ENCODE measurements at regions not wholly inside any gene's neighbourhood (a gene's known extent, or its start where the extent isn't known, plus 50 kb on each side); places are given as distances from the start of the nearest gene placed in this dataset.

GRCh38 chr17:73953206-73954033, 250.1 kb upstream of the RPL38 start:
- Histone ChIP-seq H3K27me3 (ENCODE audit: control insufficient read depth in 2 of 2, insufficient read depth in 1 of 2, low read length in 1 of 2) (peaks cover 12 to 54% of the 10 kb centered on the region in 2 donors), H3K4me1 (ENCODE audit: control insufficient read depth in 2 of 2, insufficient read depth in 2 of 2, low read length in 2 of 2) (peaks cover 0 to 3% of the 10 kb centered on the region in 2 donors), H3K27ac (ENCODE audit: low read depth in 1 of 2, low read length in 1 of 2) (no peak overlapping the region), H3K36me3 (ENCODE audit: control insufficient read depth in 2 of 2, insufficient read depth in 2 of 2, low read length in 1 of 2) (no peaks in the 10 kb centered on the region), H3K9me3 (ENCODE audit: control insufficient read depth in 2 of 2, insufficient read depth in 1 of 2, low read length in 1 of 2) (no peaks in the 10 kb centered on the region), H3K4me3 (ENCODE audit: low read length in 2 of 2) (no peak overlapping the region)
- no peak for DNase-seq (ENCODE audit: low read depth in 6 of 9, low spot score in 9 of 9)
- WGBS = 78% methylated on average over 12 of the region's 12 CpGs

GRCh38 chr17:73954951-73955350, 248.5 kb upstream of the RPL38 start:
- no peak overlapping the region for H3K27ac ChIP-seq (ENCODE audit: low read depth in 1 of 2, low read length in 1 of 2)
- peaks cover 12 to 49% of the 10 kb centered on the region in 2 donors for H3K27me3 ChIP-seq (ENCODE audit: control insufficient read depth in 2 of 2, insufficient read depth in 1 of 2, low read length in 1 of 2)
- H3K4me1 ChIP-seq (ENCODE audit: control insufficient read depth in 2 of 2, insufficient read depth in 2 of 2, low read length in 2 of 2) = peaks cover 0 to 3% of the 10 kb centered on the region in 2 donors
- WGBS = 88% methylated on average over 5 of the region's 5 CpGs
- DNase-seq (ENCODE audit: low read depth in 6 of 9, low spot score in 9 of 9) = no peak
- no peaks in the 10 kb centered on the region for H3K36me3 ChIP-seq (ENCODE audit: control insufficient read depth in 2 of 2, insufficient read depth in 2 of 2, low read length in 1 of 2)
- H3K4me3 ChIP-seq (ENCODE audit: low read length in 2 of 2) = no peak overlapping the region
- H3K9me3 ChIP-seq (ENCODE audit: control insufficient read depth in 2 of 2, insufficient read depth in 1 of 2, low read length in 1 of 2) = no peaks in the 10 kb centered on the region

GRCh38 chr17:73955616-73956015, 247.9 kb upstream of the RPL38 start:
- H3K27ac ChIP-seq (ENCODE audit: low read depth in 1 of 2, low read length in 1 of 2) = no peak overlapping the region

GRCh38 chr17:73956169-73956568, 247.3 kb upstream of the RPL38 start:
- no peak overlapping the region for H3K4me3 ChIP-seq (ENCODE audit: low read length in 2 of 2)
- H3K4me1 ChIP-seq (ENCODE audit: control insufficient read depth in 2 of 2, insufficient read depth in 2 of 2, low read length in 2 of 2) = peaks cover 0 to 3% of the 10 kb centered on the region in 2 donors
- H3K27me3 ChIP-seq (ENCODE audit: control insufficient read depth in 2 of 2, insufficient read depth in 1 of 2, low read length in 1 of 2) = peaks cover 12 to 42% of the 10 kb centered on the region in 2 donors
- no peaks in the 10 kb centered on the region for H3K36me3 ChIP-seq (ENCODE audit: control insufficient read depth in 2 of 2, insufficient read depth in 2 of 2, low read length in 1 of 2)
- DNase-seq (ENCODE audit: low read depth in 6 of 9, low spot score in 9 of 9) = no peak
- peaks cover 0 to 7% of the 10 kb centered on the region in 2 donors for H3K9me3 ChIP-seq (ENCODE audit: control insufficient read depth in 2 of 2, insufficient read depth in 1 of 2, low read length in 1 of 2)
- 98% methylated on average over 1 of the region's 1 CpG for WGBS
- H3K27ac ChIP-seq (ENCODE audit: low read depth in 1 of 2, low read length in 1 of 2) = no peak overlapping the region

More at GRCh38 chr17:73955616-73956015, 247.9 kb upstream of the RPL38 start:
- H3K27me3 ChIP-seq (ENCODE audit: control insufficient read depth in 2 of 2, insufficient read depth in 1 of 2, low read length in 1 of 2) = peaks cover 12 to 48% of the 10 kb centered on the region in 2 donors
- DNase-seq (ENCODE audit: low read depth in 6 of 9, low spot score in 9 of 9) = no peak
- no peak overlapping the region for H3K4me3 ChIP-seq (ENCODE audit: low read length in 2 of 2)
- H3K36me3 ChIP-seq (ENCODE audit: control insufficient read depth in 2 of 2, insufficient read depth in 2 of 2, low read length in 1 of 2) = no peaks in the 10 kb centered on the region
- H3K4me1 ChIP-seq (ENCODE audit: control insufficient read depth in 2 of 2, insufficient read depth in 2 of 2, low read length in 2 of 2) = peaks cover 0 to 3% of the 10 kb centered on the region in 2 donors
- peaks cover 0 to 3% of the 10 kb centered on the region in 2 donors for H3K9me3 ChIP-seq (ENCODE audit: control insufficient read depth in 2 of 2, insufficient read depth in 1 of 2, low read length in 1 of 2)
- 91% methylated on average over 5 of the region's 5 CpGs for WGBS

GRCh38 chr17:73956595-73957465, 246.6 kb upstream of the RPL38 start:
- Histone ChIP-seq H3K4me3 (ENCODE audit: low read length in 2 of 2) (no peak overlapping the region), H3K27ac (ENCODE audit: low read depth in 1 of 2, low read length in 1 of 2) (no peak overlapping the region), H3K9me3 (ENCODE audit: control insufficient read depth in 2 of 2, insufficient read depth in 1 of 2, low read length in 1 of 2) (peaks cover 0 to 7% of the 10 kb centered on the region in 2 donors), H3K4me1 (ENCODE audit: control insufficient read depth in 2 of 2, insufficient read depth in 2 of 2, low read length in 2 of 2) (peaks cover 0 to 3% of the 10 kb centered on the region in 2 donors), H3K27me3 (ENCODE audit: control insufficient read depth in 2 of 2, insufficient read depth in 1 of 2, low read length in 1 of 2) (peaks cover 12 to 36% of the 10 kb centered on the region in 2 donors), H3K36me3 (ENCODE audit: control insufficient read depth in 2 of 2, insufficient read depth in 2 of 2, low read length in 1 of 2) (no peaks in the 10 kb centered on the region)
- WGBS = 86% methylated on average over 15 of the region's 15 CpGs
- peak in 6 of 9 donors; percentile 8 to 59 (median 29) for DNase-seq (ENCODE audit: low read depth in 6 of 9, low spot score in 9 of 9)

- Histone ChIP-seq H3K27me3 (ENCODE audit: control insufficient read depth in 2 of 2, insufficient read depth in 1 of 2, low read length in 1 of 2) (peaks cover 6 to 28% of the 10 kb centered on the region in 2 donors), H3K27ac (ENCODE audit: low read depth in 1 of 2, low read length in 1 of 2) (no peak overlapping the region), H3K9me3 (ENCODE audit: control insufficient read depth in 2 of 2, insufficient read depth in 1 of 2, low read length in 1 of 2) (peaks cover 0 to 7% of the 10 kb centered on the region in 2 donors), H3K36me3 (ENCODE audit: control insufficient read depth in 2 of 2, insufficient read depth in 2 of 2, low read length in 1 of 2) (no peaks in the 10 kb centered on the region), H3K4me3 (ENCODE audit: low read length in 2 of 2) (no peak overlapping the region), H3K4me1 (ENCODE audit: control insufficient read depth in 2 of 2, insufficient read depth in 2 of 2, low read length in 2 of 2) (peaks cover 0 to 3% of the 10 kb centered on the region in 2 donors)
- no peak for DNase-seq (ENCODE audit: low read depth in 6 of 9, low spot score in 9 of 9)
- 93% methylated on average over 6 of the region's 6 CpGs for WGBS
Observed at GRCh38 chr17:73957564-73957963, 245.9 kb upstream of the RPL38 start.

- 92% methylated on average over 4 of the region's 4 CpGs for WGBS
Observed at GRCh38 chr17:73958453-73958852, 245.0 kb upstream of the RPL38 start.

GRCh38 chr17:73960469-73960868, 243.0 kb upstream of the RPL38 start:
- Histone ChIP-seq H3K9me3 (ENCODE audit: control insufficient read depth in 2 of 2, insufficient read depth in 1 of 2, low read length in 1 of 2) (peaks cover 0 to 7% of the 10 kb centered on the region in 2 donors), H3K27me3 (ENCODE audit: control insufficient read depth in 2 of 2, insufficient read depth in 1 of 2, low read length in 1 of 2) (peaks cover 0 to 7% of the 10 kb centered on the region in 2 donors), H3K27ac (ENCODE audit: low read depth in 1 of 2, low read length in 1 of 2) (no peak overlapping the region), H3K36me3 (ENCODE audit: control insufficient read depth in 2 of 2, insufficient read depth in 2 of 2, low read length in 1 of 2) (no peaks in the 10 kb centered on the region), H3K4me3 (ENCODE audit: low read length in 2 of 2) (no peak overlapping the region), H3K4me1 (ENCODE audit: control insufficient read depth in 2 of 2, insufficient read depth in 2 of 2, low read length in 2 of 2) (no peaks in the 10 kb centered on the region)
- DNase-seq (ENCODE audit: low read depth in 6 of 9, low spot score in 9 of 9) = no peak

More at GRCh38 chr17:73958453-73958852, 245.0 kb upstream of the RPL38 start:
- no peak for DNase-seq (ENCODE audit: low read depth in 6 of 9, low spot score in 9 of 9)
- Histone ChIP-seq H3K27me3 (ENCODE audit: control insufficient read depth in 2 of 2, insufficient read depth in 1 of 2, low read length in 1 of 2) (peaks cover 2 to 19% of the 10 kb centered on the region in 2 donors), H3K9me3 (ENCODE audit: control insufficient read depth in 2 of 2, insufficient read depth in 1 of 2, low read length in 1 of 2) (peaks cover 0 to 7% of the 10 kb centered on the region in 2 donors), H3K27ac (ENCODE audit: low read depth in 1 of 2, low read length in 1 of 2) (no peak overlapping the region), H3K36me3 (ENCODE audit: control insufficient read depth in 2 of 2, insufficient read depth in 2 of 2, low read length in 1 of 2) (no peaks in the 10 kb centered on the region), H3K4me3 (ENCODE audit: low read length in 2 of 2) (no peak overlapping the region), H3K4me1 (ENCODE audit: control insufficient read depth in 2 of 2, insufficient read depth in 2 of 2, low read length in 2 of 2) (no peaks in the 10 kb centered on the region)

- H3K27ac ChIP-seq (ENCODE audit: low read depth in 1 of 2, low read length in 1 of 2) = no peak overlapping the region
- H3K36me3 ChIP-seq (ENCODE audit: control insufficient read depth in 2 of 2, insufficient read depth in 2 of 2, low read length in 1 of 2) = no peaks in the 10 kb centered on the region
- no peaks in the 10 kb centered on the region for H3K4me1 ChIP-seq (ENCODE audit: control insufficient read depth in 2 of 2, insufficient read depth in 2 of 2, low read length in 2 of 2)
- WGBS = 48% methylated on average over 2 of the region's 2 CpGs
- no peak overlapping the region for H3K4me3 ChIP-seq (ENCODE audit: low read length in 2 of 2)
- H3K27me3 ChIP-seq (ENCODE audit: control insufficient read depth in 2 of 2, insufficient read depth in 1 of 2, low read length in 1 of 2) = peaks cover 0 to 2% of the 10 kb centered on the region in 2 donors
- H3K9me3 ChIP-seq (ENCODE audit: control insufficient read depth in 2 of 2, insufficient read depth in 1 of 2, low read length in 1 of 2) = peaks cover 0 to 7% of the 10 kb centered on the region in 2 donors
- no peak for DNase-seq (ENCODE audit: low read depth in 6 of 9, low spot score in 9 of 9)
Observed at GRCh38 chr17:73962308-73962707, 241.2 kb upstream of the RPL38 start.

Measured in thymus (tissue), 11 donors.